B cell (primary cell): ENCODE measurements at regions not wholly inside any gene's neighbourhood (a gene's known extent, or its start where the extent isn't known, plus 50 kb on each side); places are given as distances from the start of the nearest gene placed in this dataset.

Experiments
- ATAC-seq: fragments of 200-7000 bp; cut with Tn5 transposase; one replicate; pipeline ENCODE4 v1.10.0; 2021; ENCODE audit warnings: low read depth, mild to moderate bottlenecking, moderate number of reproducible peaks, moderate library complexity
- CTCF ChIA-PET: fragments of 350-600 bp; sonication (Branson Sonifier 250); formaldehyde crosslinking; loops from one replicate; lab custom pipeline; 2021; ENCODE audit warnings: antibody characterized with exemption, inconsistent platforms; lab: Charles Lee
- POLR2A ChIA-PET: fragments of 350-600 bp; sonication (Branson Sonifier 250); formaldehyde crosslinking; loops from one replicate; lab custom pipeline; 2021; ENCODE audit warnings: antibody characterized with exemption; lab: Charles Lee
- DNase-seq: peaks from one replicate; pipeline ENCODE4 v3.0.0; 2013
- H2AFZ ChIP-seq: 2 replicates; pipeline ENCODE4 v1.6.1; 2012; ENCODE audit warnings: mild to moderate bottlenecking, low read depth, low read length; ENCODE audit not compliant: insufficient read depth, poor library complexity, severe bottlenecking
- H3K27ac ChIP-seq, 2 donors: 1 replicate in 1 of 2; 2 replicates in 1 of 2; pipeline ENCODE4 v1.5.1; 2012 to 2013; ENCODE audit warnings: low read length in 2 of 2, mild to moderate bottlenecking in 2 of 2, moderate library complexity in 1 of 2
- H3K27me3 ChIP-seq, 4 experiments: fragments of 200-600 bp in 1 of 4; sonication (generic) in 1 of 4; replicated peaks in 1 of 4; 1 replicate in 2 of 4; 2 replicates in 2 of 4; pipeline versions ENCODE4 v1.6.1 to v1.7.0; 2013 to 2016; ENCODE audit warnings: low read length in 3 of 4, mild to moderate bottlenecking in 2 of 4, mixed read lengths in 1 of 4, moderate library complexity in 1 of 4; ENCODE audit not compliant: insufficient read depth in 4 of 4, control insufficient read depth in 3 of 4; ENCODE audit errors: control extremely low read depth in 1 of 4
- H3K36me3 ChIP-seq, 2 experiments: replicated peaks in 1 of 2; 1 replicate in 1 of 2; 2 replicates in 1 of 2; pipeline versions ENCODE4 v1.6.1 to v1.7.1; 2013; ENCODE audit warnings: low read length in 1 of 2; ENCODE audit not compliant: insufficient read depth in 2 of 2, control insufficient read depth in 1 of 2; ENCODE audit errors: control extremely low read depth in 1 of 2, extremely low read depth in 1 of 2
- H3K4me1 ChIP-seq, 2 donors: fragments of 200-600 bp in 1 of 2; sonication (generic) in 1 of 2; 1 replicate in 1 of 2; 2 replicates in 1 of 2; pipeline versions ENCODE4 v1.5.1 to v1.6.1; 2013 to 2017; ENCODE audit warnings: low read length in 2 of 2; ENCODE audit not compliant: control insufficient read depth in 2 of 2, insufficient read depth in 2 of 2
- H3K4me2 ChIP-seq: replicated peaks from 2 replicates; pipeline ENCODE3; 2012; ENCODE audit warnings: mild to moderate bottlenecking, low read depth, low read length; ENCODE audit not compliant: poor library complexity, severe bottlenecking
- H3K4me3 ChIP-seq, 5 experiments: fragments of 200-600 bp in 1 of 5; sonication (generic) in 1 of 5; 1 replicate in 3 of 5; 2 replicates in 2 of 5; pipeline versions ENCODE4 v1.5.1 to v1.7.0; 2011 to 2016; ENCODE audit warnings: low read length in 4 of 5, mild to moderate bottlenecking in 4 of 5, low read depth in 2 of 5, control low read depth in 1 of 5, moderate library complexity in 1 of 5; ENCODE audit not compliant: insufficient read depth in 1 of 5; ENCODE audit errors: control extremely low read depth in 1 of 5, extremely low read depth in 1 of 5
- H3K79me2 ChIP-seq: fragments of 200-600 bp; sonication (generic); one replicate; pipeline ENCODE4 v1.6.0; 2016; ENCODE audit warnings: low read length; ENCODE audit not compliant: control insufficient read depth, insufficient read depth
- H3K9ac ChIP-seq: fragments of 200-600 bp; sonication (generic); 2 replicates; pipeline ENCODE4 v1.6.1; 2017; ENCODE audit warnings: mild to moderate bottlenecking, low read length, moderate library complexity
- H3K9me3 ChIP-seq, 3 donors: one replicate each; pipeline versions ENCODE4 v1.6.1 to v1.7.1; 2013; ENCODE audit warnings: low read length in 2 of 3; ENCODE audit not compliant: control insufficient read depth in 2 of 3, insufficient read depth in 1 of 3; ENCODE audit errors: control extremely low read depth in 1 of 3
- H4K20me1 ChIP-seq: 2 replicates; pipeline ENCODE4 v1.6.0; 2012; ENCODE audit warnings: mild to moderate bottlenecking, low read length; ENCODE audit not compliant: insufficient read depth, control insufficient read depth, poor library complexity, severe bottlenecking
- H3K27ac Mint-ChIP-seq: one replicate; pipeline ENCODE4 v1.8.0; 2021; ENCODE audit warnings: mixed read lengths
- H3K27me3 Mint-ChIP-seq: one replicate; pipeline ENCODE4 v1.8.0; 2021; ENCODE audit warnings: mixed read lengths
- H3K4me1 Mint-ChIP-seq: one replicate; pipeline ENCODE4 v1.8.0; 2021; ENCODE audit warnings: mixed read lengths
- H3K4me3 Mint-ChIP-seq: one replicate; pipeline ENCODE4 v1.8.0; 2021; ENCODE audit warnings: mixed read lengths
- H3K9me3 Mint-ChIP-seq: one replicate; pipeline ENCODE4 v1.8.0; 2022; ENCODE audit warnings: mixed read lengths; ENCODE audit not compliant: insufficient read depth
- CTCF ChIP-seq: fragments of 200-600 bp; IDR thresholded peaks from one replicate; pipeline ENCODE4 v1.8.0; 2022; ENCODE audit warnings: antibody characterized with exemption, mild to moderate bottlenecking
- EZH2 ChIP-seq: IDR thresholded peaks from 2 replicates; pipeline ENCODE4 v1.6.1; 2012; ENCODE audit warnings: borderline replicate concordance, low read depth, mild to moderate bottlenecking, moderate library complexity, low read length; ENCODE audit not compliant: insufficient read depth, poor library complexity, severe bottlenecking
- WGBS: methylation state at CpG from one replicate; pipeline ENCODE4 v1.1.5; 2013; ENCODE audit warnings: missing lambda C conversion rate; ENCODE audit not compliant: insufficient coverage; 5-methylcytosine and 5-hydroxymethylcytosine counted together
- intact Hi-C: fragments of 100-400 bp; cut with micrococcal nuclease; formaldehyde crosslinking; loops from one replicate; pipeline ENCODE4 v1.10.0; 2022

GRCh38 chr12:113758165-113758924 lies 207.8 kb downstream of the RBM19 start:
- Histone ChIP-seq H3K9ac (no peak overlapping the region), H3K4me1 (no peaks in the 10 kb centered on the region), H3K27me3 (no peaks in the 10 kb centered on the region), H2AFZ (no peak overlapping the region), H3K36me3 (no peaks in the 10 kb centered on the region), H3K4me3 (no peak overlapping the region), H3K4me2 (no peak overlapping the region), H3K9me3 (peaks cover 0 to 12% (median 0%) of the 10 kb centered on the region in 3 donors), H4K20me1 (no peaks in the 10 kb centered on the region), H3K27ac (no peak overlapping the region), H3K79me2 (no peaks in the 10 kb centered on the region)
- WGBS, result 40% methylated on average over 4 of the region's 6 CpGs
- ChIA-PET POLR2A (no interaction called here), CTCF (no interaction called here)
- Mint-ChIP-seq H3K27ac (no peak overlapping the region), H3K4me1 (no peaks in the 10 kb centered on the region), H3K4me3 (no peak overlapping the region), H3K27me3 (peaks cover 31% of the 10 kb centered on the region), H3K9me3 (no peaks in the 10 kb centered on the region)
- no peak for ATAC-seq
- DNase-seq, result no peak
- TF ChIP-seq CTCF, result no peak
- TF ChIP-seq EZH2, result no peak
- intact Hi-C loops, result no loop called here

GRCh38 chr12:113757221-113758002 lies 208.7 kb downstream of the RBM19 start:
- H3K4me2 ChIP-seq, result no peak overlapping the region
- H3K4me1 Mint-ChIP-seq, result no peaks in the 10 kb centered on the region
- no peak overlapping the region for H3K4me3 Mint-ChIP-seq
- no peak overlapping the region for H3K9ac ChIP-seq
- ChIA-PET POLR2A (no interaction called here), CTCF (no interaction called here)
- H3K4me1 ChIP-seq, result no peaks in the 10 kb centered on the region
- H3K4me3 ChIP-seq, result no peak overlapping the region
- no peaks in the 10 kb centered on the region for H3K36me3 ChIP-seq
- no peak overlapping the region for H2AFZ ChIP-seq
- WGBS, result 71% methylated on average over 12 of the region's 14 CpGs
- intact Hi-C loops, result no loop called here
- H3K27ac ChIP-seq, result no peak overlapping the region
- peaks cover 22% of the 10 kb centered on the region for H3K27me3 Mint-ChIP-seq
- ATAC-seq (no peak), DNase-seq (no peak)
- H3K9me3 Mint-ChIP-seq, result no peaks in the 10 kb centered on the region
- peaks cover 0 to 12% (median 0%) of the 10 kb centered on the region in 3 donors for H3K9me3 ChIP-seq
- no peaks in the 10 kb centered on the region for H3K79me2 ChIP-seq
- H3K27ac Mint-ChIP-seq, result no peak overlapping the region
- H4K20me1 ChIP-seq, result no peaks in the 10 kb centered on the region
- TF ChIP-seq CTCF, result no peak
- no peak for TF ChIP-seq EZH2
- H3K27me3 ChIP-seq, result peaks cover 0 to 3% (median 0%) of the 10 kb centered on the region in 4 experiments
